HCT116 (cell line): ENCODE measurements at regions not wholly inside any gene's neighbourhood (a gene's known extent, or its start where the extent isn't known, plus 50 kb on each side); places are given as distances from the start of the nearest gene placed in this dataset.

Experiments used
- CTCF ChIP-seq, 3 experiments: fragments of 200-600 bp in 1 of 3; sonication (generic) in 1 of 3; IDR thresholded peaks in 2 of 3; conservative IDR thresholded peaks in 1 of 3; 2 replicates each; pipeline ENCODE4 v1.5.1; 2012 to 2017; ENCODE audit warnings: low read depth in 2 of 3, low read length in 2 of 3, antibody characterized with exemption in 1 of 3, borderline replicate concordance in 1 of 3, control low read depth in 1 of 3, mild to moderate bottlenecking in 1 of 3, mixed read lengths in 1 of 3, mixed run types in 1 of 3, moderate library complexity in 1 of 3; ENCODE audit not compliant: insufficient read depth in 1 of 3
- EGR1 ChIP-seq: IDR thresholded peaks from 2 replicates; pipeline ENCODE4 v1.6.1; 2012; ENCODE audit warnings: low read depth
- ELF1 ChIP-seq: IDR thresholded peaks from 2 replicates; pipeline ENCODE4 v1.6.1; 2012; ENCODE audit warnings: low read depth, borderline replicate concordance
- EZH2 ChIP-seq: fragments of 200-600 bp; sonication (generic); IDR thresholded peaks from 2 replicates; pipeline ENCODE4 v1.6.1; 2017; ENCODE audit warnings: antibody characterized with exemption, mixed run types
- EZH2phosphoT487 ChIP-seq: fragments of 200-600 bp; IDR thresholded peaks from 2 replicates; pipeline ENCODE4 v1.6.1; 2018; ENCODE audit warnings: antibody characterized with exemption, borderline replicate concordance
- MAX ChIP-seq: IDR thresholded peaks from 2 replicates; pipeline ENCODE4 v1.6.1; 2012
- POLR2A ChIP-seq: IDR thresholded peaks from 2 replicates; pipeline ENCODE4 v1.7.0; 2011; ENCODE audit warnings: borderline replicate concordance; ENCODE audit not compliant: insufficient read depth, insufficient read length; ENCODE audit errors: extremely low read depth
- POLR2AphosphoS5 ChIP-seq: IDR thresholded peaks from 2 replicates; pipeline ENCODE4 v1.6.1; 2011; ENCODE audit warnings: mild to moderate bottlenecking, low read depth, low read length, moderate library complexity
- REST ChIP-seq: IDR thresholded peaks from 2 replicates; pipeline ENCODE4 v1.6.1; 2012; ENCODE audit warnings: low read depth
- ZNF274 ChIP-seq: fragments of 200-500 bp; sonication (Bioruptor generic); IDR thresholded peaks from 2 replicates; pipeline ENCODE4 v1.6.1; 2014; ENCODE audit warnings: mild to moderate bottlenecking, low read depth, low read length, inconsistent platforms

- TF ChIP-seq EZH2 (no peak), CTCF (IDR thresholded peaks at IDR 0.05 in 2 of 3, conservative IDR thresholded peaks at IDR 0.05 in 1 of 3; ENCODE audit: borderline replicate concordance in 1 of 3, insufficient read depth in 1 of 3, low read depth in 2 of 3, low read length in 2 of 3) (no peak), POLR2AphosphoS5 (no peak), EGR1 (no peak), MAX (no peak), ELF1 (no peak), ZNF274 (no peak), REST (no peak), EZH2phosphoT487 (no peak), POLR2A (no peak)
These were observed 111.0 kb upstream of the RAB4A start for GRCh38 chr1:229159668-229160544.
